ENCODE measurements at regions not wholly inside any gene's neighbourhood (a gene's known extent, or its start where the extent isn't known, plus 50 kb on each side); places are given as distances from the start of the nearest gene placed in this dataset.
A peak's percentile ranks its signal among the peaks of the same experiment; 100 is the strongest.

- TF ChIP-seq EZH2 (IDR thresholded peaks at IDR 0.05; ENCODE audit: low read length, missing control alignments) (no peak), CTCF (conservative IDR thresholded peaks at IDR 0.05 in 1 of 2, IDR thresholded peaks at IDR 0.05 in 1 of 2; ENCODE audit: low read depth in 1 of 2, low read length in 2 of 2) (no peak)
- H3K9me3 ChIP-seq (ENCODE audit: control insufficient read depth, insufficient read depth, low read depth, low read length), result no peaks in the 10 kb centered on the region
- H2AFZ ChIP-seq (ENCODE audit: low read length), result no peak overlapping the region
- H4K20me1 ChIP-seq (ENCODE audit: control insufficient read depth, extremely low read depth, insufficient read depth, low read length), result no peaks in the 10 kb centered on the region
- peak; percentile 59 to 68 for DNase-seq (ENCODE audit: low read depth in 2 of 2)
- no peak overlapping the region for H3K27ac ChIP-seq (ENCODE audit: insufficient read depth, low read length)
- no peak overlapping the region for H3K4me2 ChIP-seq (ENCODE audit: extremely low read depth, insufficient read depth, low read length)
- no peak overlapping the region for H3K4me3 ChIP-seq (replicated peaks in 1 of 4; ENCODE audit: control extremely low read depth in 1 of 4, insufficient read depth in 1 of 4, low read depth in 3 of 4, low read length in 4 of 4)
- H3K79me2 ChIP-seq (ENCODE audit: control insufficient read depth, insufficient read depth, low read length), result no peaks in the 10 kb centered on the region
- H3K36me3 ChIP-seq (ENCODE audit: control insufficient read depth, insufficient read depth, low read length), result no peaks in the 10 kb centered on the region
- H3K27me3 ChIP-seq (ENCODE audit: control insufficient read depth, insufficient read depth, low read length), result no peaks in the 10 kb centered on the region
- no peaks in the 10 kb centered on the region for H3K4me1 ChIP-seq (ENCODE audit: control insufficient read depth, extremely low read depth, insufficient read depth, low read length)
- no peak overlapping the region for H3K9ac ChIP-seq (ENCODE audit: insufficient read depth, low read length)
Observed at GRCh38 chr4:31100536-31100935, 380.4 kb downstream of the PCDH7 start.

GRCh38 chr4:31104043-31104442 is 383.9 kb downstream of the PCDH7 start:
- Histone ChIP-seq H4K20me1 (ENCODE audit: control insufficient read depth, extremely low read depth, insufficient read depth, low read length) (no peaks in the 10 kb centered on the region), H3K36me3 (ENCODE audit: control insufficient read depth, insufficient read depth, low read length) (no peaks in the 10 kb centered on the region), H3K4me1 (ENCODE audit: control insufficient read depth, extremely low read depth, insufficient read depth, low read length) (no peaks in the 10 kb centered on the region), H3K9ac (ENCODE audit: insufficient read depth, low read length) (no peak overlapping the region), H3K27me3 (ENCODE audit: control insufficient read depth, insufficient read depth, low read length) (no peaks in the 10 kb centered on the region), H3K79me2 (ENCODE audit: control insufficient read depth, insufficient read depth, low read length) (no peaks in the 10 kb centered on the region), H3K27ac (ENCODE audit: insufficient read depth, low read length) (no peak overlapping the region), H3K4me3 (replicated peaks in 1 of 4; ENCODE audit: control extremely low read depth in 1 of 4, insufficient read depth in 1 of 4, low read depth in 3 of 4, low read length in 4 of 4) (no peak overlapping the region), H3K4me2 (ENCODE audit: extremely low read depth, insufficient read depth, low read length) (no peak overlapping the region), H3K9me3 (ENCODE audit: control insufficient read depth, insufficient read depth, low read depth, low read length) (no peaks in the 10 kb centered on the region), H2AFZ (ENCODE audit: low read length) (no peak overlapping the region)
- TF ChIP-seq EZH2 (IDR thresholded peaks at IDR 0.05; ENCODE audit: low read length, missing control alignments), result no peak
- TF ChIP-seq CTCF (conservative IDR thresholded peaks at IDR 0.05 in 1 of 2, IDR thresholded peaks at IDR 0.05 in 1 of 2; ENCODE audit: low read depth in 1 of 2, low read length in 2 of 2), result no peak
- DNase-seq (ENCODE audit: low read depth in 2 of 2), result peak; percentile 67 to 69

GRCh38 chr4:31104577-31104976 is 384.4 kb downstream of the PCDH7 start:
- no peak overlapping the region for H3K9ac ChIP-seq (ENCODE audit: insufficient read depth, low read length)

More at GRCh38 chr4:31104577-31104976, 384.4 kb downstream of the PCDH7 start:
- Histone ChIP-seq H3K27ac (ENCODE audit: insufficient read depth, low read length) (no peak overlapping the region), H3K79me2 (ENCODE audit: control insufficient read depth, insufficient read depth, low read length) (no peaks in the 10 kb centered on the region), H3K27me3 (ENCODE audit: control insufficient read depth, insufficient read depth, low read length) (no peaks in the 10 kb centered on the region), H3K36me3 (ENCODE audit: control insufficient read depth, insufficient read depth, low read length) (no peaks in the 10 kb centered on the region), H3K4me3 (replicated peaks in 1 of 4; ENCODE audit: control extremely low read depth in 1 of 4, insufficient read depth in 1 of 4, low read depth in 3 of 4, low read length in 4 of 4) (no peak overlapping the region), H2AFZ (ENCODE audit: low read length) (no peak overlapping the region), H4K20me1 (ENCODE audit: control insufficient read depth, extremely low read depth, insufficient read depth, low read length) (no peaks in the 10 kb centered on the region), H3K4me2 (ENCODE audit: extremely low read depth, insufficient read depth, low read length) (no peak overlapping the region), H3K9me3 (ENCODE audit: control insufficient read depth, insufficient read depth, low read depth, low read length) (no peaks in the 10 kb centered on the region), H3K4me1 (ENCODE audit: control insufficient read depth, extremely low read depth, insufficient read depth, low read length) (no peaks in the 10 kb centered on the region)
- DNase-seq (ENCODE audit: low read depth in 2 of 2), result peak in 1 of 2 donors; percentile 6
- TF ChIP-seq EZH2 (IDR thresholded peaks at IDR 0.05; ENCODE audit: low read length, missing control alignments) (no peak), CTCF (conservative IDR thresholded peaks at IDR 0.05 in 1 of 2, IDR thresholded peaks at IDR 0.05 in 1 of 2; ENCODE audit: low read depth in 1 of 2, low read length in 2 of 2) (no peak)

All from fibroblast of lung (primary cell).